Activated T-helper 1 cell treated with anti-CD3 and anti-CD28 coated beads, Interleukin-12 subunit alpha, Interleukin-12 subunit beta, Interleukin-2, Interleukin-4 antibody, amounts not matched to agents 30 ng/mL and 10 ng/mL and 1 ng/mL, durations not matched to agents 14 hours and 24 hours and 36 hours (primary cell): ENCODE measurements at regions not wholly inside any gene's neighbourhood (a gene's known extent, or its start where the extent isn't known, plus 50 kb on each side); places are given as distances from the start of the nearest gene placed in this dataset.
"Not testable (repeated sequence)": the region's sequence is repeated elsewhere in the genome, so short reads cannot be mapped to it uniquely, and the experiment has no call there.

Source experiments
- DNase-seq: peaks from one replicate; pipeline ENCODE4 v3.0.0; 2021; ENCODE audit warnings: low spot score
- H3K27ac Mint-ChIP-seq: one replicate; pipeline ENCODE4 v1.8.0; 2021; ENCODE audit warnings: mild to moderate bottlenecking, mixed read lengths
- H3K27me3 Mint-ChIP-seq: one replicate; pipeline ENCODE4 v1.8.0; 2022; ENCODE audit warnings: mild to moderate bottlenecking, moderate library complexity, mixed read lengths; ENCODE audit not compliant: insufficient read depth
- H3K36me3 Mint-ChIP-seq: one replicate; pipeline ENCODE4 v1.8.0; 2021; ENCODE audit warnings: low read depth, mixed read lengths
- H3K4me1 Mint-ChIP-seq: one replicate; pipeline ENCODE4 v1.8.0; 2021; ENCODE audit warnings: low read depth, mixed read lengths
- H3K4me3 Mint-ChIP-seq: one replicate; pipeline ENCODE4 v1.8.0; 2021; ENCODE audit warnings: mild to moderate bottlenecking, moderate library complexity, mixed read lengths
- H3K9me3 Mint-ChIP-seq: one replicate; pipeline ENCODE4 v1.8.0; 2021; ENCODE audit warnings: mixed read lengths
- intact Hi-C: fragments of 100-400 bp; cut with micrococcal nuclease; formaldehyde crosslinking; loops from one replicate; pipeline ENCODE4 v1.15.1; 2024

DNA sequence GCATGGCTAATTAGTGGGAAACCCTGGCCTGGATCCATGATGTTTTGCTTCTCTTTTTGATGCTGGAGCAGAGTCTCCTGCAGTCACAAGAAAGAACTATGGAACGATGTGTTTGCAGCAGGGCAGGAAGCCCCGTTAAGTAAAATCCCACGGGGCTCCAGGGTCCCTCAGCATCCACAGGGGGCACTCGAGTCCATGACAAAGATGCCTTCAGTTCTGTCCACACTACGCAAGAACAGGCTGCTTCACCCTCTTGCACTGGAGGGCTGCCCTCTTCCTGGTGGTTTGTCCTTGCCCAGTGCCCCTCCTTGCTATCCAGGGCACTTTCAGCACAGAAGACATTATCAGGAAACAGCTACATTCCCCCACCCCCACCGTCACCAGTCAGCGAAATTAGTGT lies 196.9 kb downstream of the POTED start:
- intact Hi-C loops, H3K27me3 Mint-ChIP-seq, DNase-seq, H3K27ac Mint-ChIP-seq, H3K4me1 Mint-ChIP-seq, H3K9me3 Mint-ChIP-seq, H3K36me3 Mint-ChIP-seq, H3K4me3 Mint-ChIP-seq: not testable (repeated sequence)

DNA sequence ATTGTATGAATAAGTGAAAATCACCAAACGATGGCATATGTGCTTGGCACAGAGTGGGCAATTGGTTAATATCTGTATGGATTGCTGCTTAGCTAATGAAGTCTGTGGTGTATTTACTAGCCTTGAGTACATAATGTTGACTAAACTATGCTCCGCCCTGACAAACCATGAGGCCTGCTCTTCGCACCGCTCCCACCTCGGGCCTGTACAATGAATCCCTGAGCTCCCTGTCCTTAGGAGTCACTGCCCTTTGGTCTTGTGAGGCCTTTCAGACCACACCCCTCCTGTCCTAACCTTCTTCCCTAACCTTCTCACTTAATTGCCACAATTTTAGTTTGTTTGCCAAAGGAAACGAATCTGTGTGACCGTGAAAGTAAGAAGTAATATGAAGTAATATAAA lies 193.2 kb downstream of the POTED start:
- H3K4me1 Mint-ChIP-seq, H3K27ac Mint-ChIP-seq, H3K27me3 Mint-ChIP-seq, DNase-seq, H3K36me3 Mint-ChIP-seq, H3K9me3 Mint-ChIP-seq, H3K4me3 Mint-ChIP-seq, intact Hi-C loops: not testable (repeated sequence)
